SK-N-SH (cell line): ENCODE measurements at regions not wholly inside any gene's neighbourhood (a gene's known extent, or its start where the extent isn't known, plus 50 kb on each side); places are given as distances from the start of the nearest gene placed in this dataset.

Experiments used
- CTCF ChIA-PET: fragments of 300-600, 350-600 bp; formaldehyde crosslinking; extraction: SDS; loops from one replicate; lab custom pipeline; 2021; lab: Yijun Ruan, JAX
- POLR2A ChIA-PET: fragments of 350-600 bp; sonication (Branson Sonifier 250); formaldehyde crosslinking; extraction: SDS; loops from one replicate; lab custom pipeline; 2020; ENCODE audit warnings: antibody characterized with exemption, inconsistent platforms; lab: Yijun Ruan, JAX
- DNase-seq: peaks from one replicate; pipeline ENCODE4 v3.0.0; 2012
- H2AFZ ChIP-seq: fragments of 200-600 bp; sonication (generic); 2 replicates; pipeline ENCODE4 v1.8.1; 2016; ENCODE audit warnings: antibody characterized with exemption, mild to moderate bottlenecking, low read depth
- H3F3A ChIP-seq: fragments of 200-600 bp; sonication (generic); replicated peaks from 2 replicates; pipeline ENCODE3; 2016; ENCODE audit warnings: antibody characterized with exemption, mild to moderate bottlenecking; ENCODE audit not compliant: insufficient read depth
- H3K27ac ChIP-seq, 2 experiments: fragments of 200-500 bp in 1 of 2; fragments of 200-600 bp in 1 of 2; sonication (Bioruptor generic) in 1 of 2; sonication (generic), shearing (Covaris generic) in 1 of 2; 2 replicates each; pipeline versions ENCODE4 v1.5.1 to v1.6.1; 2014 to 2016; ENCODE audit warnings: low read depth in 2 of 2, inconsistent platforms in 1 of 2, low read length in 1 of 2, mild to moderate bottlenecking in 1 of 2, mixed read lengths in 1 of 2
- H3K27me3 ChIP-seq: fragments of 200-600 bp; sonication (generic), shearing (Covaris generic); 2 replicates; pipeline ENCODE4 v1.6.1; 2016; ENCODE audit warnings: mixed run types; ENCODE audit not compliant: insufficient read depth
- H3K36me3 ChIP-seq, 2 experiments: fragments of 200-500 bp in 1 of 2; fragments of 200-600 bp in 1 of 2; sonication (Bioruptor generic) in 1 of 2; sonication (generic) in 1 of 2; replicated peaks in 1 of 2; 2 replicates each; pipeline versions ENCODE3 to v1.5.1; 2014 to 2016; ENCODE audit warnings: low read length in 1 of 2, mild to moderate bottlenecking in 1 of 2; ENCODE audit not compliant: insufficient read depth in 2 of 2, control insufficient read depth in 1 of 2
- H3K4me1 ChIP-seq, 2 experiments: fragments of 200-500 bp in 1 of 2; fragments of 200-600 bp in 1 of 2; sonication (Bioruptor generic) in 1 of 2; sonication (generic), shearing (Covaris generic) in 1 of 2; 2 replicates each; pipeline versions ENCODE4 v1.5.1 to v1.6.1; 2014 to 2016; ENCODE audit warnings: low read depth in 1 of 2, low read length in 1 of 2, mixed run types in 1 of 2; ENCODE audit not compliant: insufficient read depth in 2 of 2, control insufficient read depth in 1 of 2
- H3K4me2 ChIP-seq: fragments of 200-600 bp; sonication (generic), shearing (Covaris generic); 2 replicates; pipeline ENCODE4 v1.6.1; 2017; ENCODE audit warnings: mixed run types
- H3K4me3 ChIP-seq, 2 experiments: fragments of 200-500 bp in 1 of 2; fragments of 200-600 bp in 1 of 2; sonication (Bioruptor generic) in 1 of 2; sonication (generic), shearing (Covaris generic) in 1 of 2; 2 replicates each; pipeline versions ENCODE4 v1.5.1 to v1.8.1; 2014 to 2016; ENCODE audit warnings: low read depth in 2 of 2, inconsistent platforms in 1 of 2, low read length in 1 of 2, mild to moderate bottlenecking in 1 of 2, mixed read lengths in 1 of 2, moderate library complexity in 1 of 2
- H3K79me2 ChIP-seq: fragments of 200-600 bp; sonication (generic); 2 replicates; pipeline ENCODE4 v1.8.1; 2017; ENCODE audit warnings: mild to moderate bottlenecking; ENCODE audit not compliant: insufficient read depth
- H3K9ac ChIP-seq: fragments of 200-600 bp; sonication (generic); 2 replicates; pipeline ENCODE4 v1.6.1; 2017; ENCODE audit warnings: mixed run types
- H3K9me2 ChIP-seq: fragments of 200-600 bp; sonication (generic); 2 replicates; pipeline ENCODE4 v1.6.1; 2017; ENCODE audit warnings: mixed run types
- H3K9me3 ChIP-seq: fragments of 200-600 bp; sonication (generic); 2 replicates; pipeline ENCODE4 v1.6.1; 2017; ENCODE audit warnings: mixed run types, mild to moderate bottlenecking, moderate library complexity
- H4K20me1 ChIP-seq: fragments of 200-600 bp; sonication (generic); 2 replicates; pipeline ENCODE4 v1.6.1; 2017; ENCODE audit warnings: mild to moderate bottlenecking, mixed run types; ENCODE audit not compliant: insufficient read depth
- CHD2 ChIP-seq: fragments of 150-350 bp; IDR thresholded peaks from 2 replicates; pipeline ENCODE4 v1.6.1; 2018; ENCODE audit warnings: low read length; ENCODE audit not compliant: partially characterized antibody
- CTCF ChIP-seq: fragments of 200-600 bp; sonication (generic); IDR thresholded peaks from 2 replicates; pipeline ENCODE4 v1.6.1; 2017; ENCODE audit warnings: antibody characterized with exemption, mild to moderate bottlenecking, moderate library complexity
- ELF1 ChIP-seq: IDR thresholded peaks from 2 replicates; pipeline ENCODE4 v1.4.0; 2012
- EP300 ChIP-seq, 2 experiments: IDR thresholded peaks; 2 replicates each; pipeline versions ENCODE4 v1.4.0 to v1.6.1; 2012; ENCODE audit warnings: borderline replicate concordance in 1 of 2, low read depth in 1 of 2, low read length in 1 of 2
- FOSL2 ChIP-seq: IDR thresholded peaks from 2 replicates; pipeline ENCODE4 v1.4.0; 2012; ENCODE audit warnings: low read depth, mild to moderate bottlenecking, moderate library complexity, borderline replicate concordance
- FOXJ3 ChIP-seq: sonication (generic); formaldehyde crosslinking; IDR thresholded peaks from 2 replicates; pipeline ENCODE4 v1.5.1; 2020; ENCODE audit warnings: mild to moderate bottlenecking, missing genetic modification reagents
- FOXM1 ChIP-seq: IDR thresholded peaks from 2 replicates; pipeline ENCODE4 v1.4.0; 2012; ENCODE audit warnings: low read depth, mild to moderate bottlenecking
- GABPA ChIP-seq: IDR thresholded peaks from 2 replicates; pipeline ENCODE4 v1.4.0; 2012; ENCODE audit warnings: low read depth, mild to moderate bottlenecking
- JUND ChIP-seq: IDR thresholded peaks from 2 replicates; pipeline ENCODE4 v1.4.0; 2012
- MEF2A ChIP-seq: IDR thresholded peaks from 2 replicates; pipeline ENCODE4 v1.4.0; 2012; ENCODE audit warnings: low read depth, borderline replicate concordance
- PBX3 ChIP-seq: IDR thresholded peaks from 2 replicates; pipeline ENCODE4; 2012
- RAD21 ChIP-seq: IDR thresholded peaks from 2 replicates; pipeline ENCODE4 v1.6.1; 2012; ENCODE audit warnings: mild to moderate bottlenecking, low read length
- REST ChIP-seq: IDR thresholded peaks from 2 replicates; pipeline ENCODE4 v1.6.1; 2012; ENCODE audit warnings: mild to moderate bottlenecking, low read depth, low read length, moderate library complexity
- RXRA ChIP-seq: IDR thresholded peaks from 2 replicates; pipeline ENCODE4 v1.4.0; 2012; ENCODE audit warnings: low read depth, mild to moderate bottlenecking, borderline replicate concordance
- SIN3A ChIP-seq: IDR thresholded peaks from 2 replicates; pipeline ENCODE4 v1.6.1; 2012; ENCODE audit warnings: low read depth, mild to moderate bottlenecking, low read length, moderate library complexity, borderline replicate concordance
- TAF1 ChIP-seq: IDR thresholded peaks from 2 replicates; pipeline ENCODE4 v1.6.1; 2012; ENCODE audit warnings: low read depth, mild to moderate bottlenecking, low read length, moderate library complexity, borderline replicate concordance
- TCF12 ChIP-seq: IDR thresholded peaks from 2 replicates; pipeline ENCODE4 v1.4.0; 2012
- USF1 ChIP-seq: IDR thresholded peaks from 2 replicates; pipeline ENCODE4 v1.4.0; 2012; ENCODE audit warnings: low read depth, borderline replicate concordance
- YY1 ChIP-seq: IDR thresholded peaks from 2 replicates; pipeline ENCODE4 v1.4.0; 2012; ENCODE audit warnings: low read depth, mild to moderate bottlenecking
- WGBS: methylation state at CpG from one replicate; pipeline ENCODE4 v1.1.6; 2017; ENCODE audit warnings: low lambda C conversion rate; 5-methylcytosine and 5-hydroxymethylcytosine counted together

GRCh38 chr9:84486663-84487062 lies 146.1 kb upstream of the SLC28A3 start:
- Histone ChIP-seq H3K4me1 (peaks cover 0 to 2% of the 10 kb centered on the region in 2 experiments; a peak in 1 of 4 replicates), H3K36me3 (no peaks in the 10 kb centered on the region), H3K27ac (no peak overlapping the region), H4K20me1 (no peaks in the 10 kb centered on the region), H3F3A (no peaks in the 10 kb centered on the region), H2AFZ (no peak overlapping the region), H3K4me2 (no peak overlapping the region), H3K4me3 (no peak overlapping the region), H3K9me2 (no peaks in the 10 kb centered on the region), H3K27me3 (no peaks in the 10 kb centered on the region), H3K9me3 (no peaks in the 10 kb centered on the region), H3K9ac (no peak overlapping the region), H3K79me2 (no peaks in the 10 kb centered on the region)
- ChIA-PET POLR2A (no interaction called here), CTCF (interaction anchor here (0.6 kb wide), 1 partner anchor 22 kb away, joined by 3 read pairs; no protein-coding TSS in a partner anchor)
- WGBS, result 5% methylated on average over 1 of the region's 1 CpG
- no peak for TF ChIP-seq SIN3A
- TF ChIP-seq MEF2A, result no peak
- no peak for TF ChIP-seq ELF1
- TF ChIP-seq PBX3, result no peak
- no peak for TF ChIP-seq USF1
- no peak for TF ChIP-seq RAD21
- TF ChIP-seq REST, result no peak
- no peak for TF ChIP-seq EP300 (IDR thresholded peaks at IDR 0.05; ENCODE audit: borderline replicate concordance in 1 of 2, low read depth in 1 of 2, low read length in 1 of 2)
- no peak for TF ChIP-seq TCF12
- TF ChIP-seq TAF1, result no peak
- TF ChIP-seq FOXM1, result no peak
- no peak for TF ChIP-seq FOXJ3 (CRISPR knock-in tag)
- TF ChIP-seq CHD2, result no peak
- no peak for TF ChIP-seq JUND
- no peak for TF ChIP-seq GABPA
- no peak for TF ChIP-seq YY1
- TF ChIP-seq CTCF, result no peak
- TF ChIP-seq RXRA, result no peak
- TF ChIP-seq FOSL2, result no peak
- no peak for DNase-seq
